ENCODE measurements at regions not wholly inside any gene's neighbourhood (a gene's known extent, or its start where the extent isn't known, plus 50 kb on each side); places are given as distances from the start of the nearest gene placed in this dataset.

GRCh38 chr5:57094753-57095683 lies 78.8 kb upstream of the GPBP1 start:
- TF ChIP-seq CTCF (IDR thresholded peaks at IDR 0.05) (no peak), POLR2A (IDR thresholded peaks at IDR 0.05) (no peak)

All from heart left ventricle (tissue), 13 donors.